ENCODE measurements at regions not wholly inside any gene's neighbourhood (a gene's known extent, or its start where the extent isn't known, plus 50 kb on each side); places are given as distances from the start of the nearest gene placed in this dataset.

GRCh38 chr1:104098837-104099236 is 349.1 kb downstream of the AMY1C start:
- TF ChIP-seq CTCF (conservative IDR thresholded peaks at IDR 0.05; ENCODE audit: low read length): no peak
- no peak for TF ChIP-seq EZH2phosphoT487 (IDR thresholded peaks at IDR 0.05; ENCODE audit: borderline replicate concordance, low read depth, low read length)

All from OCI-LY7 (cell line).